Pancreas (tissue), 10 donors: ENCODE measurements at regions not wholly inside any gene's neighbourhood (a gene's known extent, or its start where the extent isn't known, plus 50 kb on each side); places are given as distances from the start of the nearest gene placed in this dataset.

Experiments used
- ATAC-seq, 4 donors: fragments of 200-7000 bp; cut with Tn5 transposase; one replicate each; pipeline versions ENCODE4 v1.8.0 to v1.9.1; 2020; ENCODE audit warnings: mild to moderate bottlenecking in 4 of 4, moderate library complexity in 4 of 4
- DNase-seq, 6 donors: peaks; one replicate each; pipeline ENCODE4 v3.0.0-alpha.2; 2020
- FAIRE-seq: peaks from 2 replicates; lab custom pipeline; 2012; peaks lifted over from hg19 to GRCh38; lab: Jason Lieb, UNC
- H3K27ac ChIP-seq, 4 donors: fragments of 200-600 bp; sonication (generic); 1 replicate in 3 of 4; 2 replicates in 1 of 4; pipeline versions ENCODE4 v1.5.0 to v1.8.0; 2020
- H3K27me3 ChIP-seq, 4 donors: fragments of 200-600 bp; one replicate each; pipeline ENCODE4 v1.8.0; 2021
- H3K36me3 ChIP-seq, 3 donors: fragments of 200-600 bp; sonication (generic) in 1 of 3; one replicate each; pipeline versions ENCODE4 v1.5.0 to v1.8.0; 2020 to 2021
- H3K4me1 ChIP-seq, 3 donors: fragments of 200-600 bp; one replicate each; pipeline ENCODE4 v1.8.0; 2021
- H3K4me3 ChIP-seq, 4 donors: fragments of 200-600 bp; sonication (generic) in 2 of 4; one replicate each; pipeline versions ENCODE4 v1.5.0 to v1.8.0; 2020 to 2021
- H3K9me3 ChIP-seq, 4 donors: fragments of 200-600 bp; one replicate each; pipeline ENCODE4 v1.8.0; 2021
- WGBS, 2 donors: extraction: QIAGEN DNeasy Blood & Tissue Kit; methylation state at CpG; one replicate each; pipeline ENCODE4 v1.1.7; 2013; 5-methylcytosine and 5-hydroxymethylcytosine counted together
- intact Hi-C, 3 donors: fragments of 100-400 bp; cut with DNase I; formaldehyde crosslinking; loops; one replicate each; pipeline versions ENCODE4 v1.11.1 to v1.14.2; 2022
- TF ChIP-seq, protein P1 (sequence below), 4 donors: fragments of 200-600 bp; sonication (generic) in 3 of 4; IDR thresholded peaks; one replicate each; pipeline versions ENCODE4 v1.5.0 to v1.8.0; 2021; ENCODE audit warnings: antibody characterized with exemption in 4 of 4
- donor health status: healthy with polysubstance abuse.
- donor health status: DM: no; HTN: no; CAD: no; lungs with moderate emphysema.
- donor health status: DM: no; HTN: no; CAD: no.
- donor health status: control.
- donor health status: control.
- donor health status: Bipolar disorder and iron deficiency.
- donor health status: DM: yes; HTN: yes; CAD: no.
- donor health status: DM: no; HTN: no; CAD: no.
- donor health status: DM: no; HTN: no; CAD: no.
- donor health status: DM: yes; HTN: yes; CAD: no.

DNA sequence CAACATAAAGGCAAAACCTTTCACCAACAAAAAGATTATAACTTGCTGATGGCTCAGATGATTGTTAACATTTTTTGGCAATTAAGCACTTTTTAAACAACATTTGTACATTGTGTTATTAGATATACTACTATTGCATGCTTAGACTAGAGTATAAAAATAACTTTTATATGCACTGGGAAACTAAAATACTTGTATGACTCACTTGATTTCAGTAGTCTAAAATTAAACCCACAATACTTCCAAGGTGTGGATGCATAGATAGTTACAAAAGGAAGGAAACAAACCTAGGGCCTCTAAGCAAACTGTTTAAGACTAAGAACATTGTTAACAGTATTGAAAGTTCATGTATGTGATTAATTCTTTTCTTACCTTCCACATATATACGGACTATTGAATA is 1521.5 kb downstream of the OTOL1 start:
- FAIRE-seq (no peak), ATAC-seq (no peak), DNase-seq (no peak)
- no peak overlapping the region for H3K27ac ChIP-seq
- no peaks in the 10 kb centered on the region for H3K36me3 ChIP-seq
- TF ChIP-seq, protein P1, sequence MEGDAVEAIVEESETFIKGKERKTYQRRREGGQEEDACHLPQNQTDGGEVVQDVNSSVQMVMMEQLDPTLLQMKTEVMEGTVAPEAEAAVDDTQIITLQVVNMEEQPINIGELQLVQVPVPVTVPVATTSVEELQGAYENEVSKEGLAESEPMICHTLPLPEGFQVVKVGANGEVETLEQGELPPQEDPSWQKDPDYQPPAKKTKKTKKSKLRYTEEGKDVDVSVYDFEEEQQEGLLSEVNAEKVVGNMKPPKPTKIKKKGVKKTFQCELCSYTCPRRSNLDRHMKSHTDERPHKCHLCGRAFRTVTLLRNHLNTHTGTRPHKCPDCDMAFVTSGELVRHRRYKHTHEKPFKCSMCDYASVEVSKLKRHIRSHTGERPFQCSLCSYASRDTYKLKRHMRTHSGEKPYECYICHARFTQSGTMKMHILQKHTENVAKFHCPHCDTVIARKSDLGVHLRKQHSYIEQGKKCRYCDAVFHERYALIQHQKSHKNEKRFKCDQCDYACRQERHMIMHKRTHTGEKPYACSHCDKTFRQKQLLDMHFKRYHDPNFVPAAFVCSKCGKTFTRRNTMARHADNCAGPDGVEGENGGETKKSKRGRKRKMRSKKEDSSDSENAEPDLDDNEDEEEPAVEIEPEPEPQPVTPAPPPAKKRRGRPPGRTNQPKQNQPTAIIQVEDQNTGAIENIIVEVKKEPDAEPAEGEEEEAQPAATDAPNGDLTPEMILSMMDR (IDR thresholded peaks at IDR 0.05): no peak
- intact Hi-C loops: no loop called here
- no peaks in the 10 kb centered on the region for H3K27me3 ChIP-seq
- no peaks in the 10 kb centered on the region for H3K9me3 ChIP-seq
- 65 to 71% methylated on average over 1 of the region's 1 CpG for whole genome bisulfite sequencing, 2 donors
- no peak overlapping the region for H3K4me3 ChIP-seq
- no peaks in the 10 kb centered on the region for H3K4me1 ChIP-seq

GRCh38 chr3:163018664-163019063 is 1522.1 kb downstream of the OTOL1 start:
- TF ChIP-seq, protein P1 (IDR thresholded peaks at IDR 0.05): no peak
- Histone ChIP-seq H3K4me1 (no peaks in the 10 kb centered on the region), H3K27me3 (no peaks in the 10 kb centered on the region), H3K27ac (no peak overlapping the region), H3K36me3 (no peaks in the 10 kb centered on the region), H3K9me3 (no peaks in the 10 kb centered on the region), H3K4me3 (no peak overlapping the region)
- ATAC-seq (no peak), FAIRE-seq (no peak), DNase-seq (peak in 2 of 6 donors; percentile 20 to 43)
- WGBS, 2 donors: 64 to 77% methylated on average over 7 of the region's 7 CpGs
- intact Hi-C loops: no loop called here

- Histone ChIP-seq H3K36me3 (no peaks in the 10 kb centered on the region), H3K27me3 (no peaks in the 10 kb centered on the region), H3K9me3 (no peaks in the 10 kb centered on the region), H3K4me3 (no peak overlapping the region), H3K4me1 (no peaks in the 10 kb centered on the region), H3K27ac (no peak overlapping the region)
- ATAC-seq: no peak
- intact Hi-C loops: no loop called here
- WGBS, 2 donors: 32 to 79% methylated on average over 5 of the region's 5 CpGs
- TF ChIP-seq, protein P1 (IDR thresholded peaks at IDR 0.05): no peak
- no peak for DNase-seq
- no peak for FAIRE-seq
Observed at GRCh38 chr3:163019260-163019659, 1522.7 kb downstream of the OTOL1 start.

DNA sequence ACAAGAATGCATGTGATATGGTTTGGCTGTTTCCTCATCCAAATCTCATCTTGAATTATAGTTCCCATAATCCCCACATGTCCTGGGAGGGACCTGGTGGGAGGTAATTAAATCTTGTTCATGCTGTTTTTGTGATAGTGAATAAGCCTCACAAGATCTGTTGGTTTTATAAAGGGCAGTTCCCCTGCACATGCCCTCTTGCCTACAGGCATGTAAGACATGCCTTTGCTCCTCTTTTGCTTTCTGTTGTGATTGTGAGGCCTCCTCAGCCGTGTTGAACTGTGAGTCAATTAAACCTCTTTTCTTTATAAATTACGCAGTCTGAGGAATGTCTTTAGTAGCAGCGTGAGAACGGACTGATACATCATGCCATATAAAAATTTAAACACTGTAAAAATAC is 1537.0 kb downstream of the OTOL1 start:
- no peak overlapping the region for H3K27ac ChIP-seq
- H3K27me3 ChIP-seq: no peaks in the 10 kb centered on the region
- H3K4me3 ChIP-seq: no peak overlapping the region
- TF ChIP-seq, protein P1 (IDR thresholded peaks at IDR 0.05): no peak
- intact Hi-C loops: no loop called here
- FAIRE-seq (no peak), DNase-seq (no peak), ATAC-seq (no peak)
- no peaks in the 10 kb centered on the region for H3K36me3 ChIP-seq
- no peaks in the 10 kb centered on the region for H3K4me1 ChIP-seq
- H3K9me3 ChIP-seq: no peaks in the 10 kb centered on the region
- 54 to 78% methylated on average over 4 of the region's 4 CpGs for WGBS, 2 donors

- 48 to 65% methylated on average over 3 of the region's 3 CpGs for WGBS, 2 donors
- H3K36me3 ChIP-seq: no peaks in the 10 kb centered on the region
- no peaks in the 10 kb centered on the region for H3K9me3 ChIP-seq
- H3K4me1 ChIP-seq: no peaks in the 10 kb centered on the region
- intact Hi-C loops: no loop called here
- no peak overlapping the region for H3K4me3 ChIP-seq
- no peak for DNase-seq
- ATAC-seq: no peak
- H3K27ac ChIP-seq: no peak overlapping the region
- TF ChIP-seq, protein P1 (IDR thresholded peaks at IDR 0.05): no peak
- FAIRE-seq: no peak
- no peaks in the 10 kb centered on the region for H3K27me3 ChIP-seq
Observed at GRCh38 chr3:163039636-163040035, 1543.0 kb downstream of the OTOL1 start.
